ENCODE measurements at regions not wholly inside any gene's neighbourhood (a gene's known extent, or its start where the extent isn't known, plus 50 kb on each side); places are given as distances from the start of the nearest gene placed in this dataset.

DNA sequence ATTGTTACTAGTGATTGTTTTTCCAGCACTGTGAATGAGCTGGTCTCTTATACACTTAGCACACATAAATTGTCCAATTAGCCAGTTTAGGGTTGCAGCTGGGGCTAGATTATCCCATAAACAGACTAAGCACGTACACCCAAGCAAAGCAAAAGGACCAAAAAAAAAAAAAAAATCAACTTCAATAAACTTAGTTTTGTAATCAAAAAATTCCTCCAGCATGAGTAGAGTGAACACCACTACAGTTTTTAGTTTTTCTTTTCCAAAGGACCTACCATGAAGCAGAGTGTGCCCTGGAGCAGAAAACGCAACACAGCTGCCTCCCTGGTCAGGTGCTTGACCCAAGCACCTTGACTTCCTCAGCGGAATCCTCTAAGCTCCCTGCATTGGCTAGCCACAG is 249.4 kb upstream of the SLC14A2 start:
- TF ChIP-seq POLR2A (IDR thresholded peaks at IDR 0.05) = no peak
- TF ChIP-seq EP300 (IDR thresholded peaks at IDR 0.05) = no peak
- TF ChIP-seq, protein P1, sequence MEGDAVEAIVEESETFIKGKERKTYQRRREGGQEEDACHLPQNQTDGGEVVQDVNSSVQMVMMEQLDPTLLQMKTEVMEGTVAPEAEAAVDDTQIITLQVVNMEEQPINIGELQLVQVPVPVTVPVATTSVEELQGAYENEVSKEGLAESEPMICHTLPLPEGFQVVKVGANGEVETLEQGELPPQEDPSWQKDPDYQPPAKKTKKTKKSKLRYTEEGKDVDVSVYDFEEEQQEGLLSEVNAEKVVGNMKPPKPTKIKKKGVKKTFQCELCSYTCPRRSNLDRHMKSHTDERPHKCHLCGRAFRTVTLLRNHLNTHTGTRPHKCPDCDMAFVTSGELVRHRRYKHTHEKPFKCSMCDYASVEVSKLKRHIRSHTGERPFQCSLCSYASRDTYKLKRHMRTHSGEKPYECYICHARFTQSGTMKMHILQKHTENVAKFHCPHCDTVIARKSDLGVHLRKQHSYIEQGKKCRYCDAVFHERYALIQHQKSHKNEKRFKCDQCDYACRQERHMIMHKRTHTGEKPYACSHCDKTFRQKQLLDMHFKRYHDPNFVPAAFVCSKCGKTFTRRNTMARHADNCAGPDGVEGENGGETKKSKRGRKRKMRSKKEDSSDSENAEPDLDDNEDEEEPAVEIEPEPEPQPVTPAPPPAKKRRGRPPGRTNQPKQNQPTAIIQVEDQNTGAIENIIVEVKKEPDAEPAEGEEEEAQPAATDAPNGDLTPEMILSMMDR (IDR thresholded peaks at IDR 0.05) = no peak
- no peak for TF ChIP-seq POLR2AphosphoS5 (IDR thresholded peaks at IDR 0.05)
